Left kidney (tissue), 1 donor: ENCODE measurements at regions not wholly inside any gene's neighbourhood (a gene's known extent, or its start where the extent isn't known, plus 50 kb on each side); places are given as distances from the start of the nearest gene placed in this dataset.
A peak's percentile ranks its signal among the peaks of the same experiment; 100 is the strongest.

Experiments
- DNase-seq: peaks from one replicate; pipeline ENCODE4 v3.0.0-alpha.2; 2013

GRCh38 chr3:77868725-77869124 is 828.8 kb downstream of the ROBO2 start:
- no peak for DNase-seq

DNA sequence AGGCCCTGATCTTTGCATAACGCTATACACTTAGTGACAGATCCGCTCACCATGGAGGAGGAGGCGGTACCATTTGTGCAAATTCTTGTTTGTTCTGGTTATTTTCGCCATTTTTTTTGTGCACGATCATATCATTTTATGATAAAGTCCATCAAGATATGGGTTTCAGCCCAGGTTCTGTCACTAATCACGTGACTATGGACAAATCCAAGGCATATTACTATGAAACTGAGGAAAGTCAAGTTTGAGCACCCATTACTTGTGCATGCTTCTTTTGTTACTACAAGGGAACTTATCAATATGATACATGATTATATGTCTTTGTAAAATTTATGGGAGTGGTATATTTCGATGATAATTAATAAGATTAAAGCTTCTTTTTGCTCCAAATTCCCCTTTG is 829.5 kb downstream of the ROBO2 start:
- DNase-seq, result no peak

DNA sequence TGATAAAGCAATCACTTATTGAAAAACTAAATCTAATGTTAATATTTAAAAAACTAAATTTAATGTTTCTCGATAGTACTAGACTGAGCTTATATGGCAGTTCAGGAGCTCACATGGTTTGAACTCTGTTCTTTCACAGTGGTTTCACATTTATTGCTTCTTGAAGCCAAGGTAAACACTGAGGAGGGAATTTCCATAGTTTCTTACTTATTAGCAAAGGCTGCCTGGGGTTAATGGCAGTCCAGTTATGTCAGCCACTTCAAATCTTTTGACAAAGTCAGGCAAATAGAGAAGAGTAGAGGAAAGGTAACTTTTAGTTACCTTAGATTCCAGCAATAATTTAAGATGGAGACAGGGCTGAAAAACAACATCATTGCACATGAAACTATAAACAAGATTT is 831.5 kb downstream of the ROBO2 start:
- DNase-seq, result no peak

DNA sequence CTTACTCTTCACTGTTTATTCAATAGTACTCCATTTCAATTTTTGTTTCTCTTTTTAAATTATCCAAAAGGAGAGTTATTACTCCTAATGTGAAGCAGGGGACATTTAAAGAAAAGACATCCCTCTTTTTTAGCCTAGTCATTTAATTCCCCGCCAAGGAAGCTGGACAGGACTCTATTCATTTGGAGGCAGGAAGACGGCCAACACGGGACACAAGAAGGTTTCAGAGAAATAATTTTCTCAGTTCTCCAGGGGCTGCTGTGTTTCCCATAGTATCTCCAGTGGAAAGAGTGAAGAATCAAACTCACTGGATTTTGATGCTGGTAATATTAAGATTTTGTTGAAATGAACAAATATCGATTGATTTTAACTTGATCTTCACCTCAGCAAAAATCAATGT is 833.7 kb downstream of the ROBO2 start:
- no peak for DNase-seq

DNA sequence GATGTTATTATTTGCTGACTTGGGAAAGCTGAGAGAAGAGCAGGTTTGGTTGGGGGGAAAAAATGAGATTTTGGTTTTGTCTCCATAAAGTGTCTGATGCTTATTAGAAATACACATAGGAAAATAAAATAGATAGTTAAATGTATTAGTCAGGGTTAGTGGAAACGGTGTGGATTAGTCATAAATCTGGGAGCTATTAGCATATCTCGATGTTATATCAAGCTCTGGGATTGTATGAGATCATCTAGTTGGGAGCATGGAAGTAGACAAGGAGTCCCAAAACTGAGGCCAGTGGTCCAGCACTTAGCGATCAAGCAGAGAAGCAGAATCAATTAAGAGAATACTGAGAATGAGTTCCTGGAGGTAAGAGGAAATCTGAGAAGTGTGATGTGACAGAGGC is 845.5 kb downstream of the ROBO2 start:
- no peak for DNase-seq

GRCh38 chr3:77887611-77888010 is 847.7 kb downstream of the ROBO2 start:
- no peak for DNase-seq

DNA sequence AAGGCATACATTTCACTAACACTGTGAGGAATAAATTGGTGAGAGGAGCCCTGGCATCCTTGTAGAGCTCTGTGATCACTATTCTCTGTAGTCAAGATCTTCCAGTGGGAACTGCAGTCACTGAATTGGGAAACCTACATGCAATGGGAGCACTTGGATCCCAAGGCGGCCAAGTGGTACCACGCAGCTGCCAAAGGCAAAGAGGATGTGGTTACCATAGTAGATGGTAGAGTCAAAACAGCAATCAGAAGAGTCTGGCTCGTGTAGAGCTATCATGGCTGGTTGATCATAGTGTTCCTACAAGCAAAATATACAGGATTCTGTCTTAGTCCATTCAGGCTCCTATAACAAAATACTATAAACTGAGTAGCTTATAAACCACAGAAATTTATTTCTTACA is 849.7 kb downstream of the ROBO2 start:
- no peak for DNase-seq

DNA sequence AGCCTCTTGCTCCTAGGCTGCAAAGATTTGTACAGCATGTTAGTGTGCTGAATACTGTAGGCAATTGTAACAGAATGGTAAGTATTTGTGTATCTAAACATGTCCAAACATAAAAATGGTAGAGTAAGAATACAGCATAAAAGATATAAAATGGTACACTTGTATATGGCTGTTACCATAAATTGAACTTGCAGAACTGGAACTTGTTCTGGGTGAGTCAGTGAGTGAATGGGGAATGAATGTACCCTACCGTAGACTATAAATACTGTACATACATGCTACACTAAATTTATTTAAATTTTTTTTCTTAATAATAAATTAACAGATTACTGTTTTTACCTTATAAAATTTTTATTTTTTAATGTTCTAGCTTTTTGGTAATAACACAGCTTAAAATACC is 858.7 kb downstream of the ROBO2 start:
- no peak for DNase-seq

GRCh38 chr3:77902675-77903074 is 862.8 kb downstream of the ROBO2 start:
- no peak for DNase-seq

- DNase-seq, result no peak
These were observed 866.3 kb downstream of the ROBO2 start for GRCh38 chr3:77906102-77906709.

DNA sequence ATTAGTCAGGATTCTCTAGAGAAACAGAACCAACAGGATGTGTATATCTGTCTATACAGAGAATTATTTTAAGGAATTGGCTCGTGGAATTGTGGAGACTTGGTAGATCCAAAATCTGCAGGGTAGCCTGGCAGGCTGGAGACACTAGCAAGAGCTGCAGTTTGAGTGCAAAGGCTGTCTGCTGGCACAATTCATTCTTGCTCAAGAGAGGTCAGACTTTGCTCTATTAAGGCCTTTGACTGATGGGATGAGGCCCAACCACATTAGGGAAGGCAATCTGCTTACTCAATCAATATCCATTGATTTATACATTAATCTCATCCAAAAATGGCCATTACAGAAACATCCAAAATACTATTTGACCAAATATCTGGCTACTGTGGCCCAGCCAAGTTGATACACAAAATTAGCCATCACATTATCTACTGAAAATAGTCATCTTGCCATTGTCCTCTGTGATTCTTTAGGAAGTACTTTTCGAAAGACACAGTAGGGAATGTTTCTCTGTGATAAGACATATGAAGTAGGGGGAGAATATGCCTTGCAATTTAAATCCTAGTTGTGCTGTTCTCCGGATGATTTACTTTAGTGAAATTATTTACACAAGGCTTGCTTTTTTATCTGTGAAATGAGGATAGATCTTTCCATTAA is 873.8 kb downstream of the ROBO2 start:
- DNase-seq, result no peak

DNA sequence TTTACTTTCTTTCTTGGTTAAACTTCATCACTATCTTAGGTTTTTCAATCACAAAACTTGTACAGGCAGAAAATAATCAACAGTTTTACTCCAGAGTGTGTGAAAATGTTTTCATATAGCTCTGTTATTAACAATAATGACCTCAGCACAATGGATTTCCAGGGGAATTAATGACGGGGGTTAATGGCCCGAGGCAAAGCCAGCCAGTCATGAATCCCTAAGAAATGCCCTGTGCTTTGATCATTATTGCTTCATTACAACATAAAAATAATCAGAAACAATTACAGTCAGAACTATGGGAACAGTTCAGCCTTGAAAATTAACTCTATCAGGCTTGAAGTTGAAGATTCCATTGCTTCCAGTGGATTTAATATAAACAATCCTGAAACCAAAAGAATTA is 875.4 kb downstream of the ROBO2 start:
- DNase-seq, result peak; percentile 44

GRCh38 chr3:77917225-77917624 is 877.3 kb downstream of the ROBO2 start:
- DNase-seq, result no peak

DNA sequence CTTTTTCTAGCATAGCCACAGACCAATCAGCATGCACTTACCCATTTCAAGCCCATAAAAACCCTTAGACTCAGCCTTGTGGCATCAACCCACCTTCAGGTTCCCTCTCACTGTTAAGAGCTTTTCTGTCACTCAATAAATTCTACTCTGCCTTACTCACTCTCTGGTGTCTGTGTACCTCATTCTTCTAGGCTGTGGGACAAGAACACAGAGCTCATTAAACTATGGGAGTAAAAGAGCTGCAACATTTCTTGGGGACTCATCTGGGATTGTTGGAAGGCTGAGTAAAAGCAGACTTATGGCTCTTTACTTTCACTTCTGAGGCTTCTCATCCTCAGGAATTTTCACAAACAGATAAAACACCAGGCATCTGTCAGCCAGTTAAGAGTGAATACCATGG is 879.3 kb downstream of the ROBO2 start:
- DNase-seq, result no peak

- peak; percentile 75 for DNase-seq
These were observed 891.5 kb downstream of the ROBO2 start for GRCh38 chr3:77931255-77932009.

DNA sequence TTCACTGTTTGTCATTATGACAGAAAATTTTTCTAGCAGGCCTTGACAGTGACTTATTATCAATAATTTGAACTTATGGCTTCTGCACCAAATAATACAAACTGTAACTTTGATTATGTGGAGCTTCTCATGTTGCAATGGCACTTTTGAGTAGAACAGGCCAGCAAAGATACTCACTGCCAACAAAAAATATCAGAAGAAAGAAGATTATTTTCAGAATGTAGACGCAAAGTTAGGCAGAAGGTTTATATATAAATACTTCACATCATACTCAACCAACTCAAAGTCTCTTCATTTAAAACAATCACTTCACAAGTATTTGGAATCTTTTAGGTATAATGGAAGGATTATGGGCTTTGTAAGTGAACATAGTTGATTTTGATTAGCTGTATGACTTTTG is 893.0 kb downstream of the ROBO2 start:
- DNase-seq, result no peak

DNA sequence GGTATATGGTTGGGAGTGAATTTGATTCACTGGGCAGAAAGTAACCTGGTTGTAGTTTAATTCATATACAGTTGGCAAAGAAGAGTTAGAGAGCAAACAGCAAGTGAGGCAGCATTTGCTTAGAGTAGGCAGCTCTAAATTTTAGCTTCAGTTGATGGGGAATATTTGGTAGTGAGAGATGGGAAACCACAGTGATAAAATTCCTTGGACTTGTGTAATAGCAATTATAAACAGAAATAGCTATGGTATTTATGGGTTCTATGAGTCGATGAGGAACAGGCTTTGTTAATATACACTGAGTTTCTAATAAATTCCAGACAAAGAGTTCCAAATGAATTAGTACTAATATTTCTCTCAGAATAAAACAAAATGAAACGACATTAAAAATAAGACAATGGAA is 894.0 kb downstream of the ROBO2 start:
- no peak for DNase-seq

DNA sequence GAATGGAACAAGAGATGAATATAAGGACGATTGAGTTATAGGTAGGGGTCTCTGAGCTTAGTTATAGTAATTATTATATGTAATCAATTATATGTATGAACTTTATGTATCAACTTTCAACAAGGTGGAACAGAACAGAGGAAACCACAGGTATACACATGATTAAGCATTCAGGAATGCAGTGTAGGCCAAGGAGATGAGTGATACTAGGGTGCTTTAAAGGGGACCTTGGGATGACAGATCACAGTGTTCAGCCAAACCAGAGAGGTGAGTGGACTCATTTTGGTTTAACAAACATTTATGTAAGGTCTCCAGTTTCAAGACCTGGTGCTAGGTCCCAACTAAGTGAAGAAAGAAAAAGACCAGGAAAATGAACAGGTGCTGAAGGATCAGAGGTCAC is 895.5 kb downstream of the ROBO2 start:
- DNase-seq, result no peak

GRCh38 chr3:77939726-77940125 is 899.8 kb downstream of the ROBO2 start:
- no peak for DNase-seq

DNA sequence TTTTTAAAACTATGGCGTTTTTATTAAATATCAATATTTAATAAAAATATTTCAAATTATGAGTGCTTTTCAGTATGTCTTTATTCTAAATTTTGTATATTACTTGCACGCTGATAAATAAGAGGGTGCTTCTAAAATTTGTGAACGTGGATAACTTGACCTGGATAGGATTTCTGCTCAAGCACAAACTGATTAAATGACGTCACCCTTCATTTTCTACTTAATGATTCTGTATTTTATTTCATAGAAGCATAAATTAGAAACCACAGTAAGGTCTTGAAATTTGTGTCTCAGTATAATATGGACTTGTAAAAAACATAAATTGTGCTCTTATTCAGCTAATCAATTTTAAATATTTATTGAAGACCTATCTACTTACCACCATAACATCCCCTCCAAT is 903.7 kb downstream of the ROBO2 start:
- no peak for DNase-seq

- no peak for DNase-seq
These were observed 905.4 kb downstream of the ROBO2 start for GRCh38 chr3:77945320-77945719.

- no peak for DNase-seq
These were observed 907.8 kb downstream of the ROBO2 start for GRCh38 chr3:77947671-77948070.

DNA sequence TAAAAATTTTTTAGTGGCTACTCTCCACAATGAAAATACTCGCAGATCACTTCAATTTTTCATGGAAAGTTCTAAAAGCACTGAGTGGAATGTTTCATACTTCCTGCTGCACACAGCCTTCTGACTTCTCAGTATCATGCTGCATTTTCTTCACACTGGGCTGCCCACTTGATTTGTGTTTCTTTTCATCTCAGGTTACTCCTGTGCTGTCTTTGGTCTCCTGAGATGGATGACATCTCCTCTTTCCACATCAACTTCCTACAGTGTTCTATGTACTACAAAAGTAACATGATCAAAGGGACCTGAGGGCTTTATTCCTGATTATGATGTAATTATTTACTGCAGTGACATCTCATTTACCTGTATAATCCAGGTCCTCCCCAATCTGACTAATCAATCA is 927.7 kb downstream of the ROBO2 start:
- DNase-seq, result peak; percentile 70

GRCh38 chr3:77976079-77976478 is 936.2 kb downstream of the ROBO2 start:
- DNase-seq, result no peak
